ENCODE measurements at regions not wholly inside any gene's neighbourhood (a gene's known extent, or its start where the extent isn't known, plus 50 kb on each side); places are given as distances from the start of the nearest gene placed in this dataset.
"Not testable (repeated sequence)": the region's sequence is repeated elsewhere in the genome, so short reads cannot be mapped to it uniquely, and the experiment has no call there.

DNA sequence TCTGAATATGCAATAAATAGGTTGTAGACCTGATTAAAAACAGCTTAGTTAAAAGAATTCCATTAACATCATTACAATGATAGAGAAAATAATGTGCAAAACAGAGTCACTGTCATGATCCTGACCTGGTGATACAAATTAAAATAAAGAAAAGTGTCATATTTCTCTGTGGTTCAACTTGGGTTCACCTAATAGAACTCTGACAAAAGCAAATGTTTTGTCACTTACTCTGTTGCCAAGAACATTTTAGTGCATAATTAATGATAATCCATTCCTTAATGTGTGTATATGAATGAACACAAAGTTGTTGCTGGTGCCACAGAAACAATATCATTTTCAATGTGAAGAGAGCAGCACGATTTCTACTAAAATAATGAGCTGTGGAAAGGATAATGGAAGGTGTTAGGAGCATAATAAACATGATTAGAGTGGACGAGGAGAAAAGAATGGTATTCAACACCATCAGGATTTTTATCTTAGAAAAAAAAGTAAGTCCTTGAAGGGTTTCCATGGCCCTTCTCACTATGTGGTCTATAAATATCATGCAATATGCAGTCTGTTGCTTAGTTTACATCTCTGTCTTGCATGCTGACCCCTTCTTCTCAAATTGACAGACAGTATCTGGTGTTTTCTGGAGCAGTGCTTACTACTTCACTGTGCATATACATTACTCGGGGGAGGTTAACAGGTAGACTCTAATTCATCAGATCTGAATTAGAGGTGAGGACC is 656.6 kb upstream of the MMS22L start:
- no peak for DNase-seq

DNA sequence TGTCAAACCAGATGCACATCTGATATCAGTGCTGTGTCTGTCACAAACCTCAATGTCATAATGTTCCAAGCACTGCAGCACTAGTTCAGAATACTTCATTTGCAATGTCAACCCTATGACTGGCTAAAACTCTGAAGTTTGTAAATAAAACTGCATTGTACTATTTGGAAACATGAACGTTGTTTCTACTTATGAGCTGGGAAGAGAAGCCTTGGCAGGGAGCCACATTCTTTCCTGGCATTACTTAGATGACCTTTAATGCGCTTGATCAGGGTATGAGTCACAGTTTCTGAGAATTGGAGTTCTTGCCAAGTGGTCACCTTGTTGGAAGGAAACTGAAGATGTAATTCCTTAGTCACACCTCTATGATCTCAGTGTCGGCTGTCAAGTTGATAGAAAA is 664.8 kb upstream of the MMS22L start:
- DNase-seq = no peak

DNA sequence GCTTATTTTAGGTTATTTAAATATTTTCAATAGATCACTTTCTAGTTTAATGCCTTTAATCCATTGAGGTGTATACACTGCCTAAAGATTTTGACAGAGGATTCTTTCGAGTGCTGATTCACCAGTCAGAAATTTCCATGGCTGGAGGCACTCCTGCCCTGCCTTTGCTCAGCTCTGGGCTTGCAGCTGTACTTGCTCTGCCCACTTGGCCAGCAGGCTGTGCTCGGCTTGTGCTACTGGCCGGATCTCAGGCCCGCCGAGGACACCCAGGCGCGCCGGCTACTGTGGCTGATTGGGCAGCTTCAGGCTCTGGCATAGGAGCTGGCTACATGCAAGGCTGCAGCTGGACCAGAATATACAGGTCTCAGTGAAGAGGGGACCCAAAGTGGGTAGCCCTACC is 675.1 kb upstream of the MMS22L start:
- no peak for DNase-seq

DNA sequence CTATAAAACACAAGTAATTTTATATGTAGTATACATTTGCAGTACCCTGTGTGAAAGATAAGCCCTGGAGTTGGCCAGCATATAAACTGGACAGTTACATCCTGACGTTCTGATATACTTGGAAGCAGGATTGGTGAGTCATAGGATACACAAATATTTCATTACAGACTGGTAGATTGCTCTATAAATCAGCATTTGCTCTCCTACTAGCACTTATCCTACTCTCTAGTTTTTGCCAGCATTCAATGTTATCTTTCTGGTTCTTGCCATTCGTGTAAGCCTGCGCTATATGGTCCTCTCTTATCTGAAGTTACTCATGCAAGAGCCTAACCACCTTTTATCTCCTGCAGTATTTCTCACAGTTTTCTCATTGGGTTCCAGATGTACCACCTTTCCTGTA is 680.2 kb upstream of the MMS22L start:
- no peak for DNase-seq

DNA sequence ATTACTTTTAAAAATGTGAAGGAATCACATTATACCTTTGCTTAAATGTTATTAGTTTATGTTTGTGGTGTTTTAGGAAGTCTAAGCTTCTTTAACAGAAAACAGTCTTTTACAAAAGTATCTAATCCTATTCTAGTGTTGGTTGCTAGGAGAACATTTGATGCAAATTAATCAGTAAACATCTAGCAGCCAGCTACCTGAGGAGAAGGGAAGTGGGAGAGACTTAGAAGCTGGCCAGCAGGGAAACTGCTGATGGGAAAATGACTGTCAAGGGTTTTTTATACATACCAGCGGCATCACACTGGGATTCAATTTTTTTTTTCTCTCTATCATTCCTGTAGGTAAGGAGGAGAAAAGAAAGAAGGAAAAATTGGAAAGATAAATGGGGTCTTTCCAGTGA is 686.0 kb upstream of the MMS22L start:
- no peak for DNase-seq

DNA sequence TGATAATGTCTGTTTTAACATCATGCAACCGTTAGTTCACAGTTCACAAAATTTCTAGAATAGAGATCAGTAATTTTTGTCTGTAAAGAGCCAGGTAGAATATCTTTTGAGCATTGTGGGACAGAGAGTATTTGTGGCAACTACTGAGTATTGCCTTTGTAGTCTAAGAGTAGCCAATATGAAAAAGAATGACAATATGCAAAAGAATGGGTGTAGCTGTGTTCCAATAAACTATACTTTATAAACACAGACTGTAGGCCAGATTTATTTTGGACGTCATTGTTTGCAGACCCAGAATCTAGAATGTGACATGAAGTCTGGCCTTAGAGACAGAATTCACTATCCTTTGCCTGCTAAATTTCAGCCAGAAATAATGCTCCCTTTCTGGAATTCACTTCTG is 694.1 kb upstream of the MMS22L start:
- DNase-seq = no peak

DNA sequence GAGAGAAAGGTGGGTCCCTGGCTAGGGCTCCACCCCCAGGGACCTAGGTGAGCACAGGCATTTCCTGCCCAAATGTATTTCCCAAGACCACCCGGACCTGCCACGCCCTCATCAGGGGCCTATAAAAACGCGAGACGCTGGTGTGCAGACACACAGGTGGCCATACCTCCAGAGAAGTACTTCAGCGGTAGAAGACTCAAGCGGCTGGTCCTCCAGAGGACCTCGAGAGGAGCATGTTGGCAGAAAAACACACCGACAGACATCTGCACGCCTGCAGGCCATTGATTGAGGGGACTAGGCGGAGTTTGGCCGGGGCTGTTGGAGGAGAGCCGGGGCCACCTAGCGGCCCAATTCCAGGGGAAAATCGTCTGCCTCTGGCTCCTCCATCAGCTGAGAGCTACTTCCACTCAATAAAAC is 695.8 kb upstream of the MMS22L start:
- DNase-seq = no peak

DNA sequence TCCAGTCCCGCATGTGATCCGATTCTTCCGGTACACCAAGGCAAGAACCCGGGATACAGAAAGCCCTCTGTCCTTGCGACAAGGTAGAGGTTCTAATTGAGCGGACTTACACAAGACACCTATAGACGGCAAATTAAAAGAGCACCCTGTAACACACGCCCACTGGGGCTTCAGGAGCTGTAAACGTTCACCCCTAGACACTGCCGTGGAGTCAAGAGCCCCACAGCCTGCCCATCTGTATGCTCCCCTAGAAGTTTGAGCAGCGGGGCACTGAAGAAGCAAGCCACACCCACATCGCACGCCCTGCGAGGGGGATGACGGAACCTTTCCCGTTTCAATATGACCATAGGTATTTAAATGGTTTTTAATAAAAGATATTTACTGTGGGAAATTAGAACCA is 696.3 kb upstream of the MMS22L start:
- not testable (repeated sequence) for DNase-seq

DNA sequence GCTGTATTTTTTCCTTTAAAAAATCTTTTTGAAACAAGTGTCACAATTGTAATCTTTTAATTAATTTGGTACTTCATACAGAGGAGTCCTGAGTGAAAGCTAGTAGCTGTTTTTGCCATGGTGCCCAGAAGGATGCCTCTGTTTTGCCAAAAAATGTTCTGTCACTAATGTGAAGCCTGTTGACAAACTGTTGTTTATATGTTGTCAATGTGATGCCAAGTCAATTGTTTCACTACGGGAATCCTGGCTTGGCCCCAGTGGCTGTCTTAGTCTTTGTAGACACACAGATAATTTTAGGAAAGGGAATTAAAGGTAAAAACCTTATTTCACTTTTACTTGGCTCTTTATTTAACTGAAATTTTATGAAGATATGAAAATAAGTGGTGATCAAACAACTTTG is 706.4 kb upstream of the MMS22L start:
- no peak for DNase-seq

DNA sequence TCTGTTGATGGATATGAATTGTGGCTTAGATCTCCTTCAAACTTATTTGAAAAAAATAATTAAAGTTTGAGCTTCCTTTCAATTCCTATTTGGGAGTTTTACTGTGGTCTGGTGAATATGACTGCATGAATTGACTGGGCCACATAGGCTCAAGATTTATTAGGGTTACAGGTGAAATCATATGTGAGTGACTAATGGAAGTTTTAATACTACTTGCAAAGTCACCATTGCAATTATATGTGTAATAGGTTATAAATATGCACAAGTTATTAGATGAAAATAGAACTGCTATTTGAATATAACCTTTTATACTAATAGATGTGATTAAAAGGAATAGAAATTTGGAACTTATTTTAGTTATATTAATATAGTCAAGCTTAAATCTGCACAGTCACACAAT is 712.1 kb upstream of the MMS22L start:
- no peak for DNase-seq

DNA sequence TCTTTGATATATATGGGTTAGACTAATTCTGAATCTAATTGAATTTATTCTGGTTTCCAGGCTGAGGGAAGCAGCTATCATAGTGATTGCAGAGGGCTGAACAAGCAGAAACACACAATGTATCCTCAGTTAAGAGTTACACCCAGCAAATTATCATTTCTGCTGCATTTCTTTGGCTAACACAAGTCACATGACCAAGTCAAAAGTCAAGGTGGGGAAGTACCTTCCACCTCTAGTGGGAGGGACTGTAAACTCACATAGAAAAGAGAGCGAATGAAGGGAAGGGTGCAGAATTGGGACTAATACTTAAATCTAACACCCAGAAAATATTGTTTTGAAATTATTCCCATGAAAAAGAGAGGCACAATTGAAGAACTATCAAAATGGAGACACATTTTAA is 719.7 kb upstream of the MMS22L start:
- DNase-seq = no peak

DNA sequence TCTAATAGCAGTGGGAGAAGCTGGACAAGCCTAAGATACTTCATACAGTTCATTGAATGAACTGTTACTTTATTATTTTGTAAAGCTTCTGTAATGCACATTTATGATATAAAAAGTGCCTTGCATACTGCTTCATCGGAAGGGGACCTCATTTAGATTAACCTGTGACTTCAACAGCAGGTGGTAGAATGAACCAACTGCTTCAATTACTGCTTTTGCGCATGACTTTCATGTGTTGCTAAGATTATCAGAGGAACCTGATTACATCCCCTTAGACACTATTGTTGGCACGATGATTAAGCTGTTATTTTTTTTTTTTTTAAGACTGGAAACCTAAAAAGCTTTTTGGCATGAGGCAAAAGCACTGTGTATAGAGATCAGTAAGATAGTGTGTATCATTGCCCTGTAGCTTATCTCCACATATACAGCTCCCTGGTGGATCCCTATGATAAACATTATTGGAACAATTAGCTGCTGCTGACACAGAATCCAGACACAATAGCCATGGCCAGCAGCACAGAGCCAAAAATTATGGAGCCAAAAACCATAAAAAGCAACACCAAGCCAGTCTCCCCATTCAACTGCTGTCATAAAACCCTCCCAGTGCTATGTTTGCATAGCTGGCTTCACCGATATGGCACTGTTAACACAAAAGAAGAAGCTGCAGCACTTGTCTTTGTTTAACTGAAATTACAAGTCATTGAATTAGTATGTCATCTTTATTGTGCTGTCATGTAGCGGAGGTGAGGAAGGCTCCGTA is 731.6 kb upstream of the MMS22L start:
- DNase-seq = no peak

DNA sequence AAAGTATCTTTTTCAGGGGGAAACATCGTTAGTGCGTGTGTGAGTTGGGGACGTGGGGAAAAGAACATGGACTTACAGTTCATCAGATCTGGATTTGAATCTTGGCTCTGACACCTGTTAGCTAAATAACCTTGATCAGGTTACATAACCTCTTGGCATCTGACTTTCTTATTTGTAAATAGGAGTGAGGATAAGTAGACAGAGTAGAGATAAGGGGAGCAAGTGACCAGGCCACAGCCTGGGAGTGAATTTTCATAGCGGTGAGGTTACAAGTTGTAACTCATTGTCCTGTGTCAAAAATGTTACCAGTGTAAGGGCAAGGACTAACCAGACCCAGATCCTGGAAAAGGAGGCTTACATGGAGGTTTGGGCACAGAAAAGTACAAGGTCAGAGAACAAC is 733.5 kb upstream of the MMS22L start:
- no peak for DNase-seq

DNA sequence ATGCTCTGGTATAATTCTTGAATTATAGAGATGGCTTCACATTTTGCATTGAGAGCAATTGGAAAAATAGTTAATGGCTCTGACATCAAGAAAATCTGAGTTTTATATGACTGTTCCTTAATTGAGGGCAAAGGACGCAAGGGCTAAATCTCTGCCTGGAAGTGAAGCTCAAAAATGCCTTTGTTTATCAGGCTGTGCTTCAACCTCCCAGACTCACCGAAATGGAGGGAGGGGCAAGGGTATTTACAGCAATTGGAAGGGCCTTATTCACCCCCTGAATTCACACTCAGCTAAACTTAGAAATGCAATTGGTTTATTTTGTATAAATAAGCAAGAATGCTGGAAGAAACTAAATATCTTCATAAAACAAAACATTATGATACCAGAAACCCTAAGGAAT is 737.2 kb upstream of the MMS22L start:
- DNase-seq = no peak

DNA sequence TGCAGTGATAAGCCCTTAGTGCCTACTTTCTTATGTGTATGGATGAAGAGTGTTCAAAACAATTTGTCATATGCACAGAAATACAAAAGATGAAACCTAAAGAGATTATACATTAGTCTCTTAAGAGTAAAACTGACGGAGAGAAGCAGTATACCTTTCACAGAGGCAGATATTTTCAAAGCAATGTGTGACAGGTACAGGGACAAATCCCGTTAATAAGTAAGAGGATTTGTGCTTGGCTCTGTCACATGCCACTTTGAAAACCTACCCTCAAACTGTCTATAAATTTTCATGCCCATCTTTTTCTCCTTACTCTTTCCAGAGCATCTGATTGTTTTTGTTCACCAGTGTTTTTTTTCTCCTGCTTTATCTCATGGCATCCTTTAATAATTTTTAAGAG is 741.3 kb upstream of the MMS22L start:
- no peak for DNase-seq

DNA sequence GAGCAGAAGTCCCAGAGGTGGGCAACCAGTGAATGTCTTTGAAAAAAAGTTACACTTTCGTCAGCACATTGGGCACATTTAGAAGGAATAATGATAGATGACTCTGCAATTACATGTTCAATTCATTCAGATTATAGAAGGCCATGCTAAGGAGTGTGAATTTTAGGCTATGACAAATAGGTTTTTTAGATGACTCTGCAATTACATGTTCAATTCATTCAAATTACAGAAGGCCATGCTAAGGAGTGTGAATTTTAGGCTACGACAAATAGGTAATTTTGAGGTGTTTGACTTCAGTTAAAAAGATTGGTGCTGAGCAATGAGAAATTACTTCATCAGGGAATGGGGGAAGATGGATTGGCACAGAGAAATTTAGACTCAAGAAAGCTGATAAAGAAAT is 744.9 kb upstream of the MMS22L start:
- no peak for DNase-seq

DNA sequence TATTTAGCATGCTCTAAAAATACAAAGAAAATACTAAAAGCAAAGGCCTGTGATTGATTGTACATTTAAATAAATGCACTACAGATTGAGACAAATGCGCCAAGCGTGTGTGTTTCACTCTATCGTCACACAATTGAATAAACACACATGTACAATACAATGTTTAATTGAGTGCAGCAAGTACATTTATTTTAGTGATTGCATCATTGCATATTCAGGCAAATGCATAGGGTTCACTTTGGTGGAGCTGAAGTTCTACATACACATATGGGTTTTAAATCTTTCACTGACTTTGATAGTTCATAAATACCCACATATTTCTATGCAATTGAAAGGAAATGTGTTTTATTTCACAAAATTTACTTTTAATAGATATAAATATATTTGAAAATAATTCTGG is 750.6 kb upstream of the MMS22L start:
- no peak for DNase-seq

DNA sequence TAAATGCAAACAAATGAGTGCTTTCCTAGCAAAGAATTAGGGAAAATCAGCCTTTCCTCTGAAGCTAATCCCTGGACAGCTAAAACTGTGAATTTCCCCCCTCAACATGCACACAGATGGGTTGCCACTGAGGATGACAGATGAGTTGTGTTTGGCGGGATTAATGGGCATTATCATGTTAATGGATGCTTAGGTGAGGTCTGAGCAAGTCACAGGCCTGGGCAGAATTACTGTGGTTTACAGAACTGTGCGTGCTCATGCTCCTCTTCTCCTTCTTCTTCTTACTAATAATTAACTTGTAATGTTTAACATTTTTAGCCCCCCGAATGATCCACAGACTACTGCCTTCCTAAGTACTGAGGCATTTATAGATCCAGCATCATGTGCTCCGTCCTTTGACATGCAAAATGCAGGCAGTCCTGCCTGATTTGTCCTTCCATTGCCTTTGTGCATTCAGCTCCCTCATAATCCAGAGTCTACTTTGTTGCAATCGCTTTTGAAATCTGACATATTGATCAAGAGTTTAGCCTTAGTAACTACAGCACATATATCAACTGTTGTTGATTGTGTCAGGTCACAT is 753.4 kb upstream of the MMS22L start:
- no peak for DNase-seq

DNA sequence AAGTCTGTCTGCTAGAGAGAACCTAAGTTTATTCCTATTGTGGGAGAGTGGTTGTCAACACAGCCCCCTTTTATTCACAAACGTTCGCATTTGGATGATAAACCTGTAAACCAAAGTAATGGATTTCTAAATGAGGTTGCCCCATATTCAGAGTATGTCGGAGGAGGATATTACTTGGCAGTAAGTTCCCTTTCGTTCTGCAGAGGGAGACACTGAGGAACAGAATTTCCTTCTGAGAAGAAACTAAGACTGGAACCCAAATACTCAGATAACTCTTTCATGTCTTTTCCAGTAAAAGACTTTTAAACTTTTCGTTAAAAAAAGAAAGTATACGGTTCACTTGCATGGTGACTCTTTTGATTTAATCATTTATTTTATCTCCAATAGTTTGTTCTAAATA is 754.6 kb upstream of the MMS22L start:
- DNase-seq = no peak

DNA sequence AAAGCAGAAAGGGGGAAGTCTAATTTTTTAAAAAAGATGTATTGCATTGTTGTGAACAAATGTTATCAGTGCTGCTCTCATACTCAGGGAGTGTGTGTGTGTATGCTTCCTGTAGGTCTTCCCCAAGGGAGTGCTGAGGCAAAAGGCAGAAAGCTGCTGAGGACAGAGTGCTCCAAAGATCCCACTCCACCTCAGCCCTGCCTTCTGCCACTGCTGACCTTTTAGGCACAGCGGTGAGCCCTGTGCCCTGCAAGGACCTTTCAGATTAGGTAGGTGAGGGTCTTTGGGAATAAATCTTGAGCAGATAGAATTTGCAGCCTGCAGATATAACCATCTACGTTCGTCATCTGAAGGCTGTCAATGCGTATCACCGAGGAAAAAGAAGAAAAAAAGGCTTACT is 756.4 kb upstream of the MMS22L start:
- DNase-seq = no peak

DNA sequence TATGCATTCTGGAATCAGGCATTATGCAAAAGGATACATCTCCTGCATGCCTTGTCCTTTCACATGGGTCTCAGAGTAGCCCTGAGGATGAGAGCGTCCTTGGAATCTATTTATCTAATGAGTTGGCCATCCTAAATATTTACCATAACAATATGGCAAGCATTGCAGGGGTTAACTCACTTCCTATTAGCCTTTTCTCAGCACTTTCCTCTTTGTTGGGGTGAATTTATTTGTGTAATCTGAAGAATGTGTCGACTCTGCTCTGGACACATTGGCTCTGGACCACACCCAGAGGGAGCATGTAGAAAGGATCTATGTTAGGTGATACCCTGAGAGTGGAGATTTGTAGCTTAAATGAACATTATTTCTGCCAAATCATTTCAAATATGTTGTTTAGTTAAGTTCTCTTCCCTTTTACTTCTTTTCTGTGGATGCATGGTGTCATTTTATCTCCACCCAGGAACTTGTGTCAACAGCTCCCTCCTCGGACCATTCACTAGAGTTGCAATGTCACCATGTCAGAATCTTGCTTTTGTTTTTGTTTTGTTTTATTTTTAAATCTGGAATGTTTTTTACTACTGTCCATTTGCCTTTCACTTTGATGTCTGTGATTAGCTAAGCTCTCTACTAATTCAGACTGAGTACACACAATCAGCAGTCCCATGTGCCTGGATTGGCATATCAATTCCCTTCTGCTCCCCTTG is 757.0 kb upstream of the MMS22L start:
- no peak for DNase-seq

DNA sequence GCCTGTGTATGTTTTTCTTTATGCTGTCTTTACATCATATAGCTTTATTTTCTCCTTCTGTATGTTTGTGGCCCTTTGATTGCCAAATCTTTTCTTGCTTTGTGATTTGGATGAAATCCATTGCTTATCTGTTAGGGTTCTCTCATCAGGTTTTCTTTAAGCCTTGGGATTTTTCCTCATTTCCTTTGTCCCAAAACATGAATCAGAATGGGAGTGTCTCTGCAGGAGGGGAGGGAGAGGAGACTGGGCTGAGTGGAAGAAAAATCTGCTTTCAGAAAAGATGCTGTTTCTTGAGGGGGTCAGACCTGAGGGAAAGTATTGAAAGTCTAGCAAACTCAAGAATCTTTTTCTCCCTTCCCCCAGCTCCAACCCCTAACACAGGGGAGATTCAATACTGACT is 758.0 kb upstream of the MMS22L start:
- no peak for DNase-seq

DNA sequence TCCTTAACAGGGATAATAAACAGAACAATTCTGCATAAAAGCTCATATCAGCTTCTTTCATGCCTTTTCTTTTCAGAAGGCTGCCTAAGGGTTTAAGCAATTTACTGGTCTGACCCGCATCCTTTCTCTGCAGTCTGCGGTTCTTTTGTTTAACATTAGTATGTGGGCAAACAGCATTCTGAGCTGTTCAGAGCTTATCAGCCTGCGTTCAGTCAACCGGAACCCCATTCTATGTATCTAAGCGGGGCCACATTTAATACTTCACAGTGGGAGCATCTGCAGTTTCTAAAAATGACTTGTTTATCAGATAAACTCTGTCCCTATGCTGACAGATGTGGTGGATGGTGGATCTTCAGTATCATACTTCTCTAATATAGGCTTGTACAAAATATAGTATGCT is 758.9 kb upstream of the MMS22L start:
- DNase-seq = no peak

DNA sequence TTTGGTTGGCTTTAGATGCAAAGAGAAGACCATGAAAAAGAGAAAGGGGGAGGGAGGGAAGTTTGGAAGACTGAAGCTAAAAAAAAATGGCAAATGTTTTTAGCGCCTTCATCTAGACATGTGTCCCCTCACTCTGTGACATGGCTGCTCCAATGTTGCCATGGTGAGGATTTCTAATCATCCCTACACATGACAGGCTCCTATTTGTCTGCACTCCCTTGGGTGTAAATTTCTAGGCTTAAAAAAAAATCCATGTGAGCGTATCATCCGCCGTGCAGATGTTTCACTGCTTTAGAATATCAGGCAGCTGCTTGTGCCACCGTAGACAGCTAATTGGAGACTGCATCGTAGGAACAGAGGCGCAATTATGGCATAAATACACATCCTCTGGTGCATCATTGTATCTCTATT is 761.1 kb upstream of the MMS22L start:
- DNase-seq = no peak

Measured in activated CD8-positive, alpha-beta memory T cell treated with anti-CD3 and anti-CD28 coated beads for 24 hours (primary cell).